HepG2 (cell line): ENCODE measurements at regions not wholly inside any gene's neighbourhood (a gene's known extent, or its start where the extent isn't known, plus 50 kb on each side); places are given as distances from the start of the nearest gene placed in this dataset.

Source experiments
- ATAC-seq: fragments of 200-7000 bp; cut with Tn5 transposase; 3 replicates; pipeline ENCODE4 v1.9.1; 2020; ENCODE audit warnings: mild to moderate bottlenecking, moderate library complexity
- BruUV-seq: library from RNA; stranded (reverse); fragments of 400-500 nt; replicated peaks from 2 replicates; lab custom pipeline; 2021; lab: Mats Ljungman, UMichigan
- CTCF ChIA-PET: fragments of 300-600 bp; formaldehyde crosslinking; extraction: SDS; loops from one replicate; lab custom pipeline; 2021; ENCODE audit warnings: low total read pairs, inconsistent platforms, low intra/inter-chr PET ratio; lab: Yijun Ruan, JAX
- POLR2A ChIA-PET: fragments of 350-600 bp; sonication (Branson Sonifier 250); formaldehyde crosslinking; loops from one replicate; lab custom pipeline; 2020; ENCODE audit warnings: antibody characterized with exemption, inconsistent platforms; lab: Yijun Ruan, JAX
- DNase-seq: peaks from one replicate; pipeline ENCODE4 v3.0.0-alpha.2; 2015; ENCODE audit warnings: low spot score
- FAIRE-seq: peaks from 3 replicates; lab custom pipeline; 2011; peaks lifted over from hg19 to GRCh38; lab: Jason Lieb, UNC
- H2AFZ ChIP-seq: one replicate; pipeline ENCODE4 v1.6.1; 2011; ENCODE audit warnings: low read length, inconsistent platforms
- H3K27ac ChIP-seq: fragments of 300-600 bp; 3 replicates; pipeline ENCODE4 v1.8.0; 2011; ENCODE audit warnings: mixed run types, mild to moderate bottlenecking, mixed read lengths, low read length, inconsistent platforms; ENCODE audit not compliant: insufficient read depth; ENCODE audit errors: extremely low read length
- H3K27me3 ChIP-seq, 2 experiments: fragments of 200-600 bp in 1 of 2; 2 replicates in 1 of 2; 3 replicates in 1 of 2; pipeline versions ENCODE4 v1.6.0 to v1.8.0; 2011; ENCODE audit warnings: low read length in 2 of 2, mild to moderate bottlenecking in 2 of 2, moderate library complexity in 2 of 2, inconsistent platforms in 1 of 2; ENCODE audit not compliant: insufficient read depth in 2 of 2, control insufficient read depth in 1 of 2
- H3K36me3 ChIP-seq, 2 experiments: fragments of 200-600 bp in 1 of 2; replicated peaks in 1 of 2; 2 replicates in 1 of 2; 3 replicates in 1 of 2; pipeline versions ENCODE4 v1.5.1 to v1.8.0; 2011; ENCODE audit warnings: low read length in 2 of 2, inconsistent platforms in 1 of 2; ENCODE audit not compliant: insufficient read depth in 2 of 2, control insufficient read depth in 1 of 2
- H3K4me1 ChIP-seq: 2 replicates; pipeline ENCODE4 v1.5.1; 2012; ENCODE audit warnings: low read length, inconsistent platforms; ENCODE audit not compliant: insufficient read depth
- H3K4me2 ChIP-seq: 2 replicates; pipeline ENCODE4 v1.6.0; 2011; ENCODE audit warnings: low read depth, low read length, inconsistent platforms
- H3K4me3 ChIP-seq, 3 experiments: fragments of 200-600 bp in 1 of 3; sonication (generic), shearing (Covaris generic) in 1 of 3; replicated peaks in 1 of 3; 2 replicates each; pipeline ENCODE4 v1.5.1; 2011 to 2016; ENCODE audit warnings: low read length in 3 of 3, inconsistent platforms in 2 of 3, low read depth in 2 of 3, mild to moderate bottlenecking in 2 of 3, control low read depth in 1 of 3, mixed read lengths in 1 of 3; ENCODE audit not compliant: insufficient read depth in 1 of 3
- H3K79me2 ChIP-seq: one replicate; pipeline ENCODE4 v1.6.1; 2011; ENCODE audit warnings: low read length, inconsistent platforms; ENCODE audit not compliant: insufficient read depth
- H3K9ac ChIP-seq: 2 replicates; pipeline ENCODE4 v1.6.0; 2011; ENCODE audit warnings: mild to moderate bottlenecking, low read depth, low read length, inconsistent platforms; ENCODE audit not compliant: insufficient read depth
- H3K9me3 ChIP-seq: 2 replicates; pipeline ENCODE4 v1.5.1; 2012; ENCODE audit warnings: mild to moderate bottlenecking, low read length
- H4K20me1 ChIP-seq: 2 replicates; pipeline ENCODE4 v1.6.0; 2011; ENCODE audit warnings: inconsistent platforms, mild to moderate bottlenecking, low read length, moderate library complexity; ENCODE audit not compliant: insufficient read depth
- CREB3 ChIP-seq: sonication (generic); formaldehyde crosslinking; IDR thresholded peaks from 2 replicates; pipeline ENCODE4 v1.5.0; 2020; ENCODE audit warnings: missing genetic modification reagents
- GABPA ChIP-seq, 2 experiments: IDR thresholded peaks; 2 replicates each; pipeline ENCODE4 v1.6.1; 2011 to 2016; ENCODE audit warnings: low read depth in 2 of 2, low read length in 1 of 2, missing biosample characterization in 1 of 2, missing genetic modification characterization in 1 of 2
- NFE2 ChIP-seq: sonication (generic); formaldehyde crosslinking; IDR thresholded peaks from 2 replicates; pipeline ENCODE4 v1.4.0; 2020; ENCODE audit warnings: missing genetic modification reagents
- NFYB ChIP-seq: sonication (generic); formaldehyde crosslinking; IDR thresholded peaks from 2 replicates; pipeline ENCODE4 v1.4.0; 2020; ENCODE audit warnings: missing genetic modification reagents
- NR3C1 ChIP-seq: sonication (generic); formaldehyde crosslinking; IDR thresholded peaks from 2 replicates; pipeline ENCODE4 v1.4.0; 2020; ENCODE audit warnings: missing genetic modification reagents
- ZBTB40 ChIP-seq, 2 experiments: fragments of 450-650 bp in 1 of 2; sonication (generic) in 1 of 2; formaldehyde crosslinking in 1 of 2; IDR thresholded peaks; 2 replicates each; pipeline versions ENCODE4 v1.6.1 to v1.8.0; 2016 to 2022; ENCODE audit warnings: antibody characterized with exemption in 1 of 2, mild to moderate bottlenecking in 1 of 2, missing genetic modification reagents in 1 of 2
- ZFP90 ChIP-seq: sonication (generic); formaldehyde crosslinking; IDR thresholded peaks from 2 replicates; pipeline ENCODE4 v1.8.0; 2022; ENCODE audit warnings: missing genetic modification reagents, mild to moderate bottlenecking, inconsistent platforms, borderline replicate concordance
- ZNF329 ChIP-seq: sonication (generic); formaldehyde crosslinking; IDR thresholded peaks from 2 replicates; pipeline ENCODE4 v1.9.0; 2021; ENCODE audit warnings: low read depth, mild to moderate bottlenecking, missing genetic modification reagents
- ZNF609 ChIP-seq: sonication (generic); formaldehyde crosslinking; IDR thresholded peaks from 2 replicates; pipeline ENCODE4 v1.4.0; 2020; ENCODE audit warnings: mild to moderate bottlenecking, missing genetic modification reagents, borderline replicate concordance
- ZNF776 ChIP-seq: sonication (generic); formaldehyde crosslinking; IDR thresholded peaks from 2 replicates; pipeline ENCODE4 v1.4.0; 2020; ENCODE audit warnings: mild to moderate bottlenecking, missing genetic modification reagents
- WGBS: methylation state at CpG from one replicate; pipeline ENCODE4 v1.1.6; 2017; ENCODE audit warnings: low lambda C conversion rate; 5-methylcytosine and 5-hydroxymethylcytosine counted together
- in situ Hi-C: cut with HindIII; loops from 2 replicates; pipeline ENCODE4 v1.10.0; 2017; ENCODE audit warnings: low pct_unique_long_range_greater_than_20kb; ENCODE audit not compliant: extremely low pct_ligation_motif_present
- intact Hi-C: fragments of 100-400 bp; cut with micrococcal nuclease; formaldehyde crosslinking; loops from one replicate; pipeline ENCODE4 v1.10.0; 2022; ENCODE audit not compliant: unreplicated experiment

- no TSS peak for BruUV-seq
- H3K4me1 ChIP-seq = no peaks in the 10 kb centered on the region
- POLR2A ChIA-PET = no interaction called here
- no peak for ATAC-seq
- H3K79me2 ChIP-seq = no peaks in the 10 kb centered on the region
- intact Hi-C loops = no loop called here
- no peaks in the 10 kb centered on the region for H3K27me3 ChIP-seq
- CTCF ChIA-PET = no interaction called here
- H3K36me3 ChIP-seq = no peaks in the 10 kb centered on the region
- H3K9ac ChIP-seq = no peak overlapping the region
- no peak overlapping the region for H3K27ac ChIP-seq
- WGBS = 0% methylated on average over 3 of the region's 3 CpGs
- no peak for FAIRE-seq
- no peaks in the 10 kb centered on the region for H4K20me1 ChIP-seq
- DNase-seq = no peak
- H3K4me3 ChIP-seq = no peak overlapping the region
- H3K4me2 ChIP-seq = no peak overlapping the region
- in situ Hi-C loops = no loop called here
- no peaks in the 10 kb centered on the region for H3K9me3 ChIP-seq
- H2AFZ ChIP-seq = no peak overlapping the region
- TF ChIP-seq ZFP90 (CRISPR knock-in tag) = no peak
- TF ChIP-seq NFE2 (CRISPR knock-in tag) = no peak
- no peak for TF ChIP-seq ZBTB40 (IDR thresholded peaks at IDR 0.05)
- TF ChIP-seq ZBTB40 (CRISPR knock-in tag; IDR thresholded peaks at IDR 0.05) = no peak
- no peak for TF ChIP-seq NR3C1 (CRISPR knock-in tag)
- TF ChIP-seq ZNF609 (CRISPR knock-in tag) = no peak
- TF ChIP-seq ZNF776 (CRISPR knock-in tag) = no peak
- no peak for TF ChIP-seq ZNF329 (CRISPR knock-in tag)
- no peak for TF ChIP-seq NFYB (CRISPR knock-in tag)
- no peak for TF ChIP-seq CREB3 (CRISPR knock-in tag)
- no peak for TF ChIP-seq GABPA (IDR thresholded peaks at IDR 0.05; ENCODE audit: low read depth, low read length)
- TF ChIP-seq GABPA (CRISPR knock-in tag; IDR thresholded peaks at IDR 0.05; ENCODE audit: low read depth) = no peak
Measured at GRCh38 chr2:41475959-41476358, 571.9 kb upstream of the PKDCC start.
